MCF 10A (cell line): ENCODE measurements at regions not wholly inside any gene's neighbourhood (a gene's known extent, or its start where the extent isn't known, plus 50 kb on each side); places are given as distances from the start of the nearest gene placed in this dataset.

Experiments used
- BruUV-seq: library from RNA; stranded (reverse); fragments of 400-500 nt; replicated peaks from 2 replicates; lab custom pipeline; 2021; lab: Mats Ljungman, UMichigan
- CTCF ChIA-PET: fragments of 300-600 bp; sonication (Branson Sonifier 250); formaldehyde crosslinking; extraction: SDS; loops from one replicate; lab custom pipeline; 2021; ENCODE audit warnings: antibody characterized with exemption, inconsistent platforms; lab: Yijun Ruan, JAX
- POLR2A ChIA-PET: fragments of 300-600, 350-650 bp; sonication (Branson Sonifier 250); formaldehyde crosslinking; extraction: SDS; loops from one replicate; lab custom pipeline; 2020; ENCODE audit warnings: antibody characterized with exemption, inconsistent platforms; lab: Yijun Ruan, JAX
- DNase-seq: peaks from one replicate; pipeline ENCODE4 v3.0.0-alpha.2; 2018; ENCODE audit not compliant: unreplicated experiment
- H3K27ac Mint-ChIP-seq: one replicate; pipeline ENCODE4 v1.8.0; 2022; ENCODE audit warnings: mild to moderate bottlenecking, low read depth, mixed read lengths; ENCODE audit not compliant: unreplicated experiment
- H3K27me3 Mint-ChIP-seq: one replicate; pipeline ENCODE4 v1.8.0; 2022; ENCODE audit warnings: mixed read lengths; ENCODE audit not compliant: insufficient read depth, unreplicated experiment
- H3K36me3 Mint-ChIP-seq: one replicate; pipeline ENCODE4 v1.8.0; 2022; ENCODE audit warnings: mild to moderate bottlenecking, moderate library complexity, mixed read lengths; ENCODE audit not compliant: insufficient read depth, unreplicated experiment
- H3K4me1 Mint-ChIP-seq: one replicate; pipeline ENCODE4 v1.8.0; 2022; ENCODE audit warnings: mixed read lengths; ENCODE audit not compliant: insufficient read depth, unreplicated experiment
- H3K4me3 Mint-ChIP-seq: one replicate; pipeline ENCODE4 v1.8.0; 2022; ENCODE audit warnings: mild to moderate bottlenecking, moderate library complexity, mixed read lengths; ENCODE audit not compliant: unreplicated experiment
- H3K9me3 Mint-ChIP-seq: one replicate; pipeline ENCODE4 v1.8.0; 2022; ENCODE audit warnings: mixed read lengths; ENCODE audit not compliant: unreplicated experiment
- intact Hi-C: fragments of 100-400 bp; cut with micrococcal nuclease; formaldehyde crosslinking; loops from 2 replicates; pipeline ENCODE4 v1.14.1; 2022
- TF ChIP-seq, protein P1 (sequence below): fragments of 200-600 bp; IDR thresholded peaks from one replicate; pipeline ENCODE4 v1.8.0; 2022; ENCODE audit warnings: antibody characterized with exemption, mild to moderate bottlenecking; ENCODE audit not compliant: unreplicated experiment

DNA sequence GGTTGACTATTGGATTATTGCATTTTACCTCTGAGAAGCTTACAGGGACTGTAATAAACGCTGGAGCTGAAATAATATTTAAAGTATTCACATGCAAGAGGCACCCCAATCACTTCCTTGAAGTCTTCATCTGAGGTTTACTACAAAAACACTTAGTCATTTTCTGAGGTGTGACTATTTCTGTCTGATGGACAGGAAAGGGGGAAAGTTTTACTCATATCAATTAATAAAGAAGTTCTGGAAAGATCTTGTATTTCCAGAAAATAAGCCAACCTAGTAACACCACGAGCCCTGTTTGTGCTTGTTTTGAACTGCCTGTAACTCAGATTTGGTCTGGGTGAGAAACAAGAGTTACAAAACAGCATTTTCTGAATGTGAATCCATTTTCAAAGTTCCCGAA lies 63.9 kb upstream of the PRKCQ start:
- no peak overlapping the region for H3K27ac Mint-ChIP-seq
- no peaks in the 10 kb centered on the region for H3K27me3 Mint-ChIP-seq
- ChIA-PET CTCF (interaction anchor here (0.6 kb wide), 1 partner anchor 199 kb away, joined by 3 read pairs; no protein-coding TSS in a partner anchor), POLR2A (interaction anchor here (1.1 kb wide), 1 partner anchor 17 kb away, joined by 3 read pairs; no protein-coding TSS in a partner anchor)
- no peak for DNase-seq
- no peaks in the 10 kb centered on the region for H3K4me1 Mint-ChIP-seq
- no peak overlapping the region for H3K4me3 Mint-ChIP-seq
- H3K36me3 Mint-ChIP-seq = no peaks in the 10 kb centered on the region
- intact Hi-C loops = no loop called here
- no TSS peak for BruUV-seq
- no peaks in the 10 kb centered on the region for H3K9me3 Mint-ChIP-seq
- TF ChIP-seq, protein P1, sequence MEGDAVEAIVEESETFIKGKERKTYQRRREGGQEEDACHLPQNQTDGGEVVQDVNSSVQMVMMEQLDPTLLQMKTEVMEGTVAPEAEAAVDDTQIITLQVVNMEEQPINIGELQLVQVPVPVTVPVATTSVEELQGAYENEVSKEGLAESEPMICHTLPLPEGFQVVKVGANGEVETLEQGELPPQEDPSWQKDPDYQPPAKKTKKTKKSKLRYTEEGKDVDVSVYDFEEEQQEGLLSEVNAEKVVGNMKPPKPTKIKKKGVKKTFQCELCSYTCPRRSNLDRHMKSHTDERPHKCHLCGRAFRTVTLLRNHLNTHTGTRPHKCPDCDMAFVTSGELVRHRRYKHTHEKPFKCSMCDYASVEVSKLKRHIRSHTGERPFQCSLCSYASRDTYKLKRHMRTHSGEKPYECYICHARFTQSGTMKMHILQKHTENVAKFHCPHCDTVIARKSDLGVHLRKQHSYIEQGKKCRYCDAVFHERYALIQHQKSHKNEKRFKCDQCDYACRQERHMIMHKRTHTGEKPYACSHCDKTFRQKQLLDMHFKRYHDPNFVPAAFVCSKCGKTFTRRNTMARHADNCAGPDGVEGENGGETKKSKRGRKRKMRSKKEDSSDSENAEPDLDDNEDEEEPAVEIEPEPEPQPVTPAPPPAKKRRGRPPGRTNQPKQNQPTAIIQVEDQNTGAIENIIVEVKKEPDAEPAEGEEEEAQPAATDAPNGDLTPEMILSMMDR = no peak

DNA sequence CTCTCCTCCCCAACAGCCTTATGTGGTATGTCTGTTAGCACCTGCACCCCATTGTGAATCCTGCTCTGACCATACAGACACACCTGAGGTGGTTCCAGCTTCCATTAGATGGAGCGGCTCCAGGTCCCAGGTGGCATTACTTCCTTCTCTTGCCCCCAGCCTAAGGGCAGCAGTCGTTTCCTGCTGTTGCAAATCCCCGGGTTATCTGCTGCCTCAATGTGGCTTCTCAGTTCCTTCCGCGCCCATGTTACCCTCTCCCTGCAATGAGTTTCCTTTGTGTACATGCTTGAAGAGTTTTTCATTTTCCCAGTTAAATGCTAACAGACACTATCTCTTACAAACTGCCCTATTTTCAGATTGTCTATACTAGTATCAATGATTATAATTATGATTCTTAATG lies 62.8 kb upstream of the PRKCQ start:
- Mint-ChIP-seq H3K27me3 (peaks cover 7% of the 10 kb centered on the region), H3K4me3 (no peak overlapping the region), H3K36me3 (no peaks in the 10 kb centered on the region), H3K27ac (no peak overlapping the region), H3K9me3 (no peaks in the 10 kb centered on the region), H3K4me1 (no peaks in the 10 kb centered on the region)
- intact Hi-C loops = no loop called here
- POLR2A ChIA-PET = interaction anchor here (0.7 to 1.1 kb wide), 2 partner anchors 18 to 151 kb away, joined by 3 read pairs; no protein-coding TSS in a partner anchor
- TF ChIP-seq, protein P1 = no peak
- DNase-seq = no peak
- no TSS peak for BruUV-seq
- CTCF ChIA-PET = interaction anchor here (0.6 to 0.9 kb wide), 3 partner anchors 62 to 806 kb away, joined by 3 read pairs; partner anchors contain the start of gene PRKCQ

DNA sequence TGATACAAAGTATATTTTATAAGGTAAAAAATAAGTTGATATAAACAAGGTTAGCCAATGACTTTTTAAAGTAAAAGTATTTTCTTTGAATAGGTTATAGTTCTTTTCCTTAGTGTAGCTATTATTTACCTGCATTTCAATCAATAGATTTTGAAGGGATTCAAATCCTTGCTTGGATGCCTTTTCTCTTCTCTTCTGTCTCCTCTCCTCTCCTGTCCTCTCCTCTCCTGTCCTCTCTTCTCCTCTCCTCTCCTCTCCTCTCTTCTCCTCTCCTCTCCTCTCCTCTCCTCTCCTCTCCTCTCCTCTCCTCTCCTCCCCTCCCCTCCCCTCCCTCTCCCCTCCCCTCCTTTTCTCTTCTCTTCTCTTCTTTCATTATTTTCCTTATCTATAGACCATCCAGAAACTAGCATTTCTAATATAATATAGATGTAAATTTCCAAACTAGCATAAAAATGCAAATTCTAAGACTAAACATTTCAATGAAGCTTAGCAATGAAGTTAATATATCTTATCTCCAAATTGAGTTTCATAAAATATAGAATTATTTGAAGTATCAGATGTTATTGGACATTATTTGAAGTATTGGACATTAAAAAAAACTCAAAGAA lies 60.5 kb upstream of the PRKCQ start:
- Mint-ChIP-seq H3K4me3 (no peak overlapping the region), H3K4me1 (no peaks in the 10 kb centered on the region), H3K27ac (no peak overlapping the region), H3K36me3 (no peaks in the 10 kb centered on the region), H3K27me3 (peaks cover 29% of the 10 kb centered on the region), H3K9me3 (no peaks in the 10 kb centered on the region)
- POLR2A ChIA-PET = no interaction called here
- intact Hi-C loops = no loop called here
- no TSS peak for BruUV-seq
- CTCF ChIA-PET = interaction anchor here (0.7 kb wide), 1 partner anchor 12 kb away, joined by 3 read pairs; no protein-coding TSS in a partner anchor
- no peak for DNase-seq
- TF ChIP-seq, protein P1 = no peak

DNA sequence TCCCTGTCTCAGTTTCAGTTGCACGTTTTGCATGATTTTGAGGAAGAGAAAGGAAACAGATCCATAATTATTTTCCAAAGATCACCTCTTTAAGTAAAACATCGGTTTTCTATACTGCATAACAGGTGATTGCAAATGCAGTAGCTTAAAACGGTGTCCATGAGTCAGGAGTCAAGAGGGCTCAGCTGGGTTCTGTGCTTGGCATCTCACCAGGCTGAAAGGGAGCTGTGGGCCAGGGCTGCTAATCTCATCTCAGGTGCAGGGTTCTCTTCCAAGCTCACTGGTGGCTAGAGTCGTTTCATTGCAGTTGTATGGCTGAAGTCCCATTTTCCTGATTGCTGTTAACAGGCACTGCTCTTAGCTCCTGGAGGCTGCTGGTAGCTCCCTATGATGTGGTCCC lies 57.0 kb upstream of the PRKCQ start:
- no peak overlapping the region for H3K27ac Mint-ChIP-seq
- TF ChIP-seq, protein P1 = no peak
- CTCF ChIA-PET = no interaction called here
- H3K27me3 Mint-ChIP-seq = peaks cover 56% of the 10 kb centered on the region
- no peak for DNase-seq
- intact Hi-C loops = no loop called here
- no TSS peak for BruUV-seq
- POLR2A ChIA-PET = no interaction called here
- no peaks in the 10 kb centered on the region for H3K36me3 Mint-ChIP-seq
- no peaks in the 10 kb centered on the region for H3K9me3 Mint-ChIP-seq
- H3K4me1 Mint-ChIP-seq = no peaks in the 10 kb centered on the region
- no peak overlapping the region for H3K4me3 Mint-ChIP-seq
